Heart left ventricle (tissue), 16 donors: ENCODE measurements at regions not wholly inside any gene's neighbourhood (a gene's known extent, or its start where the extent isn't known, plus 50 kb on each side); places are given as distances from the start of the nearest gene placed in this dataset.

ENCODE experiments used
- ATAC-seq, 4 donors: fragments of 200-7000 bp; cut with Tn5 transposase; one replicate each; pipeline ENCODE4 v1.9.1; 2020 to 2022; ENCODE audit warnings: moderate library complexity in 4 of 4, mild to moderate bottlenecking in 3 of 4, moderate number of reproducible peaks in 1 of 4
- DNase-seq, 5 donors: peaks; one replicate each; pipeline ENCODE4 v3.0.0-alpha.2; 2020
- H3K27ac ChIP-seq, 12 donors: fragments of 200-600 bp; sonication (generic) in 4 of 12; one replicate each; pipeline versions ENCODE4 v1.5.0 to v1.8.0; 2016 to 2022; ENCODE audit warnings: mild to moderate bottlenecking in 2 of 12
- H3K27me3 ChIP-seq, 9 donors: fragments of 200-600 bp; sonication (generic) in 2 of 9; one replicate each; pipeline versions ENCODE4 v1.5.1 to v1.8.0; 2016 to 2022; ENCODE audit warnings: mild to moderate bottlenecking in 3 of 9
- H3K36me3 ChIP-seq, 9 donors: fragments of 200-600 bp; sonication (generic) in 2 of 9; one replicate each; pipeline versions ENCODE4 v1.5.0 to v1.8.0; 2018 to 2022; ENCODE audit warnings: mild to moderate bottlenecking in 2 of 9
- H3K4me1 ChIP-seq, 12 donors: fragments of 200-600 bp; sonication (generic) in 4 of 12; one replicate each; pipeline versions ENCODE4 v1.5.0 to v1.8.0; 2016 to 2022; ENCODE audit warnings: mild to moderate bottlenecking in 3 of 12
- H3K4me3 ChIP-seq, 12 donors: fragments of 200-600 bp; sonication (generic) in 4 of 12; one replicate each; pipeline versions ENCODE4 v1.5.0 to v1.8.0; 2017 to 2022; ENCODE audit warnings: mild to moderate bottlenecking in 9 of 12, moderate library complexity in 4 of 12
- H3K9me3 ChIP-seq, 12 donors: fragments of 200-600 bp; sonication (generic) in 4 of 12; one replicate each; pipeline versions ENCODE4 v1.5.0 to v1.8.0; 2016 to 2022; ENCODE audit warnings: mild to moderate bottlenecking in 1 of 12
- CTCF ChIP-seq, 12 donors: fragments of 200-600 bp; sonication (generic) in 4 of 12; IDR thresholded peaks; one replicate each; pipeline versions ENCODE4 v1.5.0 to v1.8.0; 2018 to 2022; ENCODE audit warnings: antibody characterized with exemption in 12 of 12, mild to moderate bottlenecking in 5 of 12
- POLR2A ChIP-seq, 2 donors: fragments of 450-650 bp; IDR thresholded peaks; one replicate each; pipeline ENCODE4 v1.6.1; 2017; ENCODE audit warnings: antibody characterized with exemption in 2 of 2, mild to moderate bottlenecking in 2 of 2, moderate library complexity in 2 of 2
- WGBS, 4 donors: extraction: QIAGEN DNeasy Blood & Tissue Kit in 2 of 4; methylation state at CpG; one replicate each; pipeline versions ENCODE4 v1.1.5 to v1.1.7; 2013 to 2018; 5-methylcytosine and 5-hydroxymethylcytosine counted together
- intact Hi-C, 10 donors: fragments of 100-400 bp; cut with DNase I; formaldehyde crosslinking; loops; one replicate each; pipeline versions ENCODE4 v1.11.1 to v1.14.2; 2022
- donor health status: ischemic (EF 13 %, LVEDD 7.1; RV severe dilation, severe dysfunction).
- donor health status: healthy with polysubstance abuse.
- donor health status: DM: no; HTN: yes; CAD: no.
- donor health status: DM: no; HTN: no; CAD: no.
- donor health status: ischemic (EF 25% LVEDD 6.9; RV normal size, moderate dysfunction).
- donor health status: ischemic (EF 25% LVEDD 5.7; RV mildly dilated, moderate dysfunction).
- donor health status: healthy.
- donor health status: DM: yes; HTN: yes; CAD: no.
- donor health status: ischemic (EF 35%, LVEDD 5.7; RV mildly dilated, moderate dysfunction).
- donor health status: nonischemic (EF 11% LVEDD 7.7; RV severe dilation, severe dysfunction).
- donor health status: DM: yes; HTN: yes; CAD: no.
- donor health status: PGD.
- donor health status: ischemic (EF 29% LVEDD 5.4; RV normal size, mild dysfunction).
- donor health status: nonischemic (EF 23%, LVEDD 6.1; RV moderate dilation, normal function).

GRCh38 chr6:104068281-104068680 lies 791.4 kb downstream of the HACE1 start:
- intact Hi-C loops, result no loop called here
- H3K4me3 ChIP-seq, result no peak overlapping the region
- H3K9me3 ChIP-seq, result no peaks in the 10 kb centered on the region
- ATAC-seq (no peak), DNase-seq (no peak)
- H3K27me3 ChIP-seq, result no peaks in the 10 kb centered on the region
- H3K4me1 ChIP-seq, result no peaks in the 10 kb centered on the region
- H3K27ac ChIP-seq, result no peak overlapping the region
- TF ChIP-seq CTCF (IDR thresholded peaks at IDR 0.05) (no peak), POLR2A (IDR thresholded peaks at IDR 0.05) (no peak)
- no peaks in the 10 kb centered on the region for H3K36me3 ChIP-seq
- 87 to 92% (median 88%) methylated on average over 2 of the region's 2 CpGs for WGBS, 4 donors

GRCh38 chr6:104064876-104065275 lies 794.8 kb downstream of the HACE1 start:
- intact Hi-C loops, result no loop called here
- Histone ChIP-seq H3K27me3 (no peaks in the 10 kb centered on the region), H3K36me3 (no peaks in the 10 kb centered on the region), H3K27ac (no peak overlapping the region), H3K4me3 (no peak overlapping the region), H3K9me3 (peaks cover 0 to 4% (median 0%) of the 10 kb centered on the region in 12 donors), H3K4me1 (no peaks in the 10 kb centered on the region)
- TF ChIP-seq CTCF (IDR thresholded peaks at IDR 0.05), result no peak
- no peak for TF ChIP-seq POLR2A (IDR thresholded peaks at IDR 0.05)
- WGBS, 4 donors, result 82 to 90% (median 83%) methylated on average over 8 of the region's 8 CpGs
- no peak for ATAC-seq
- no peak for DNase-seq

GRCh38 chr6:104050455-104050854 lies 809.3 kb downstream of the HACE1 start:
- H3K27me3 ChIP-seq, result no peaks in the 10 kb centered on the region
- H3K9me3 ChIP-seq, result peaks cover 0 to 8% (median 0%) of the 10 kb centered on the region in 12 donors
- intact Hi-C loops, result no loop called here
- H3K4me3 ChIP-seq, result no peak overlapping the region
- no peaks in the 10 kb centered on the region for H3K4me1 ChIP-seq
- WGBS, 4 donors, result 65 to 78% (median 75%) methylated on average over 2 of the region's 2 CpGs
- no peak overlapping the region for H3K27ac ChIP-seq
- TF ChIP-seq CTCF (IDR thresholded peaks at IDR 0.05) (no peak), POLR2A (IDR thresholded peaks at IDR 0.05) (no peak)
- no peak for DNase-seq
- no peak for ATAC-seq
- no peaks in the 10 kb centered on the region for H3K36me3 ChIP-seq

- peaks cover 0 to 9% (median 0%) of the 10 kb centered on the region in 12 donors for H3K9me3 ChIP-seq
- H3K27ac ChIP-seq, result no peak overlapping the region
- intact Hi-C loops, result no loop called here
- ATAC-seq (no peak), DNase-seq (no peak)
- TF ChIP-seq POLR2A (IDR thresholded peaks at IDR 0.05), result no peak
- TF ChIP-seq CTCF (IDR thresholded peaks at IDR 0.05), result no peak
- no peaks in the 10 kb centered on the region for H3K4me1 ChIP-seq
- WGBS, 4 donors, result 74 to 86% (median 77%) methylated on average over 2 of the region's 2 CpGs
- no peaks in the 10 kb centered on the region for H3K36me3 ChIP-seq
- no peak overlapping the region for H3K4me3 ChIP-seq
- H3K27me3 ChIP-seq, result no peaks in the 10 kb centered on the region
Observed at GRCh38 chr6:104046426-104046825, 813.3 kb downstream of the HACE1 start.
